Caco-2 (cell line): ENCODE measurements at regions not wholly inside any gene's neighbourhood (a gene's known extent, or its start where the extent isn't known, plus 50 kb on each side); places are given as distances from the start of the nearest gene placed in this dataset.

ENCODE experiments used
- BruUV-seq: library from RNA; stranded (reverse); fragments of 400-500 nt; replicated peaks from 2 replicates; lab custom pipeline; 2021; lab: Mats Ljungman, UMichigan
- CTCF ChIA-PET: fragments of 300-600 bp; sonication (Branson Sonifier 250); formaldehyde crosslinking; loops from one replicate; lab custom pipeline; 2022; ENCODE audit warnings: antibody characterized with exemption; lab: Charles Lee
- POLR2A ChIA-PET: fragments of 300-600 bp; sonication (Branson Sonifier 250); formaldehyde crosslinking; loops from one replicate; lab custom pipeline; 2022; ENCODE audit warnings: antibody characterized with exemption; lab: Charles Lee
- DNase-seq, 2 experiments: peaks; one replicate each; pipeline versions ENCODE4 v3.0.0 to v3.0.0-alpha.2; 2020 to 2022
- H3K27me3 ChIP-seq: replicated peaks from 2 replicates; pipeline ENCODE4 v1.6.0; 2011; ENCODE audit warnings: low read length; ENCODE audit not compliant: control insufficient read depth, insufficient read depth
- H3K36me3 ChIP-seq: 2 replicates; pipeline ENCODE4 v1.5.1; 2011; ENCODE audit warnings: low read length; ENCODE audit not compliant: control insufficient read depth, insufficient read depth
- H3K4me1 ChIP-seq: fragments of 250-450 bp; sonication (Bioruptor Pico); 2 replicates; pipeline ENCODE4 v1.5.1; 2020; ENCODE audit warnings: mild to moderate bottlenecking
- H3K4me3 ChIP-seq: 2 replicates; pipeline ENCODE4 v1.5.1; 2011; ENCODE audit warnings: low read depth, mild to moderate bottlenecking, control low read depth, low read length
- H3K9me3 ChIP-seq: fragments of 250-450 bp; sonication (Bioruptor Pico); 2 replicates; pipeline ENCODE4 v1.5.1; 2020; ENCODE audit warnings: mild to moderate bottlenecking, moderate library complexity
- H3K27ac Mint-ChIP-seq: one replicate; pipeline ENCODE4 v1.8.0; 2022; ENCODE audit warnings: mixed read lengths; ENCODE audit not compliant: unreplicated experiment
- H3K27me3 Mint-ChIP-seq: one replicate; pipeline ENCODE4 v1.8.0; 2022; ENCODE audit warnings: mixed read lengths; ENCODE audit not compliant: insufficient read depth, unreplicated experiment
- H3K36me3 Mint-ChIP-seq: one replicate; pipeline ENCODE4 v1.8.0; 2022; ENCODE audit warnings: mild to moderate bottlenecking, mixed read lengths; ENCODE audit not compliant: insufficient read depth, unreplicated experiment
- H3K4me1 Mint-ChIP-seq: one replicate; pipeline ENCODE4 v1.8.0; 2022; ENCODE audit warnings: low read depth, mixed read lengths; ENCODE audit not compliant: unreplicated experiment
- H3K4me3 Mint-ChIP-seq: one replicate; pipeline ENCODE4 v1.8.0; 2022; ENCODE audit warnings: mild to moderate bottlenecking, moderate library complexity, mixed read lengths; ENCODE audit not compliant: unreplicated experiment
- H3K9me3 Mint-ChIP-seq: one replicate; pipeline ENCODE4 v1.8.0; 2022; ENCODE audit warnings: mixed read lengths; ENCODE audit not compliant: unreplicated experiment
- intact Hi-C: fragments of 100-400 bp; cut with micrococcal nuclease; formaldehyde crosslinking; loops from one replicate; pipeline ENCODE4 v1.10.0; 2022; ENCODE audit not compliant: unreplicated experiment
- TF ChIP-seq, protein P1 (sequence below), 2 experiments: fragments of 200-600 bp in 1 of 2; IDR thresholded peaks; 1 replicate in 1 of 2; 2 replicates in 1 of 2; pipeline versions ENCODE4 v1.5.1 to v1.8.0; 2011 to 2022; ENCODE audit warnings: antibody characterized with exemption in 1 of 2, control low read depth in 1 of 2, inconsistent platforms in 1 of 2, low read depth in 1 of 2, low read length in 1 of 2, mild to moderate bottlenecking in 1 of 2, moderate library complexity in 1 of 2; ENCODE audit not compliant: insufficient read depth in 1 of 2, severe bottlenecking in 1 of 2, unreplicated experiment in 1 of 2

- Mint-ChIP-seq H3K4me3 (no peak overlapping the region), H3K4me1 (no peaks in the 10 kb centered on the region), H3K9me3 (no peaks in the 10 kb centered on the region), H3K27me3 (peaks cover 7% of the 10 kb centered on the region), H3K36me3 (no peaks in the 10 kb centered on the region), H3K27ac (no peak overlapping the region)
- TF ChIP-seq, protein P1, sequence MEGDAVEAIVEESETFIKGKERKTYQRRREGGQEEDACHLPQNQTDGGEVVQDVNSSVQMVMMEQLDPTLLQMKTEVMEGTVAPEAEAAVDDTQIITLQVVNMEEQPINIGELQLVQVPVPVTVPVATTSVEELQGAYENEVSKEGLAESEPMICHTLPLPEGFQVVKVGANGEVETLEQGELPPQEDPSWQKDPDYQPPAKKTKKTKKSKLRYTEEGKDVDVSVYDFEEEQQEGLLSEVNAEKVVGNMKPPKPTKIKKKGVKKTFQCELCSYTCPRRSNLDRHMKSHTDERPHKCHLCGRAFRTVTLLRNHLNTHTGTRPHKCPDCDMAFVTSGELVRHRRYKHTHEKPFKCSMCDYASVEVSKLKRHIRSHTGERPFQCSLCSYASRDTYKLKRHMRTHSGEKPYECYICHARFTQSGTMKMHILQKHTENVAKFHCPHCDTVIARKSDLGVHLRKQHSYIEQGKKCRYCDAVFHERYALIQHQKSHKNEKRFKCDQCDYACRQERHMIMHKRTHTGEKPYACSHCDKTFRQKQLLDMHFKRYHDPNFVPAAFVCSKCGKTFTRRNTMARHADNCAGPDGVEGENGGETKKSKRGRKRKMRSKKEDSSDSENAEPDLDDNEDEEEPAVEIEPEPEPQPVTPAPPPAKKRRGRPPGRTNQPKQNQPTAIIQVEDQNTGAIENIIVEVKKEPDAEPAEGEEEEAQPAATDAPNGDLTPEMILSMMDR (IDR thresholded peaks at IDR 0.05; ENCODE audit: insufficient read depth in 1 of 2, low read depth in 1 of 2, low read length in 1 of 2, severe bottlenecking in 1 of 2, unreplicated experiment in 1 of 2), result no peak
- intact Hi-C loops, result no loop called here
- H3K4me1 ChIP-seq, result no peaks in the 10 kb centered on the region
- no peaks in the 10 kb centered on the region for H3K36me3 ChIP-seq
- no peak for DNase-seq
- H3K4me3 ChIP-seq, result no peak overlapping the region
- BruUV-seq, result no TSS peak
- H3K9me3 ChIP-seq, result no peaks in the 10 kb centered on the region
- ChIA-PET POLR2A (no interaction called here), CTCF (no interaction called here)
- no peaks in the 10 kb centered on the region for H3K27me3 ChIP-seq
These were observed 96.7 kb downstream of the KBTBD8 start for GRCh38 chr3:67094774-67095173.

DNA sequence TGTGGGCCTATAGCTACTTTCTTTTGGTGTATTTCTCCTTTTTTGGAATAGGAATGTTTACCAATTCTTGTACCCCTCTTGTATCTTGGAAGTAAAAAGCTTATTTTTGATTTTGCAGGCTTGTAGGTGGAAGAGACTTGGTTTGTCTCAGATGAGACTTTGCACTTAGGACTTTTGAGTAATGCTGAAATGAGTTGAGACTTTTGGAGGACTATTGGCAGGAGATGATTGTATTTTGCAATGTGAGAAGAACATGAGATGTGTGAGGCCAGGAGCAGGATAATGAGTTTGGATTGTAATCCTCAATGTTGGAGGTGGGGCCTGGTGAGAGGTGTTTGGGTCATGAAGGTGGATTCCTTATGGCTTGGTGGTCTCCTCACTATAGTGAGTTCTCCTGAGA lies 106.3 kb downstream of the KBTBD8 start:
- Histone ChIP-seq H3K9me3 (no peaks in the 10 kb centered on the region), H3K4me3 (no peak overlapping the region), H3K27me3 (no peaks in the 10 kb centered on the region), H3K4me1 (no peaks in the 10 kb centered on the region), H3K36me3 (no peaks in the 10 kb centered on the region)
- Mint-ChIP-seq H3K27me3 (peaks cover 12% of the 10 kb centered on the region), H3K4me1 (no peaks in the 10 kb centered on the region), H3K4me3 (no peak overlapping the region), H3K27ac (no peak overlapping the region), H3K9me3 (peaks cover 12% of the 10 kb centered on the region), H3K36me3 (no peaks in the 10 kb centered on the region)
- DNase-seq, result no peak
- BruUV-seq, result no TSS peak
- ChIA-PET CTCF (no interaction called here), POLR2A (no interaction called here)
- intact Hi-C loops, result no loop called here
- TF ChIP-seq, protein P1 (IDR thresholded peaks at IDR 0.05; ENCODE audit: insufficient read depth in 1 of 2, low read depth in 1 of 2, low read length in 1 of 2, severe bottlenecking in 1 of 2, unreplicated experiment in 1 of 2), result no peak

- no peaks in the 10 kb centered on the region for H3K4me1 ChIP-seq
- TF ChIP-seq, protein P1 (IDR thresholded peaks at IDR 0.05; ENCODE audit: insufficient read depth in 1 of 2, low read depth in 1 of 2, low read length in 1 of 2, severe bottlenecking in 1 of 2, unreplicated experiment in 1 of 2), result no peak
- H3K9me3 ChIP-seq, result no peaks in the 10 kb centered on the region
- no peak overlapping the region for H3K4me3 Mint-ChIP-seq
- H3K27me3 ChIP-seq, result no peaks in the 10 kb centered on the region
- peaks cover 12% of the 10 kb centered on the region for H3K9me3 Mint-ChIP-seq
- no peak for DNase-seq
- CTCF ChIA-PET, result no interaction called here
- no peaks in the 10 kb centered on the region for H3K36me3 ChIP-seq
- H3K27me3 Mint-ChIP-seq, result peaks cover 11% of the 10 kb centered on the region
- no TSS peak for BruUV-seq
- POLR2A ChIA-PET, result no interaction called here
- intact Hi-C loops, result no loop called here
- H3K36me3 Mint-ChIP-seq, result no peaks in the 10 kb centered on the region
- no peak overlapping the region for H3K4me3 ChIP-seq
- H3K27ac Mint-ChIP-seq, result no peak overlapping the region
- no peaks in the 10 kb centered on the region for H3K4me1 Mint-ChIP-seq
These were observed 108.8 kb downstream of the KBTBD8 start for GRCh38 chr3:67106874-67107273.
